HCT116 (cell line): ENCODE measurements at regions not wholly inside any gene's neighbourhood (a gene's known extent, or its start where the extent isn't known, plus 50 kb on each side); places are given as distances from the start of the nearest gene placed in this dataset.
"Not testable (repeated sequence)": the region's sequence is repeated elsewhere in the genome, so short reads cannot be mapped to it uniquely, and the experiment has no call there.

ENCODE experiments used
- ATAC-seq: fragments of 200-7000 bp; cut with Tn5 transposase; 2 replicates; pipeline ENCODE4 v1.9.1; 2020; ENCODE audit warnings: mild to moderate bottlenecking, moderate library complexity
- BruUV-seq: library from RNA; stranded (reverse); fragments of 400-500 nt; replicated peaks from 2 replicates; lab custom pipeline; 2021; lab: Mats Ljungman, UMichigan
- CTCF ChIA-PET: fragments of 300-600 bp; sonication (Branson Sonifier 250); formaldehyde crosslinking; loops from one replicate; lab custom pipeline; 2021; ENCODE audit warnings: antibody characterized with exemption; lab: Charles Lee
- POLR2A ChIA-PET: fragments of 300-600, 350-600 bp; sonication (Branson Sonifier 250); formaldehyde crosslinking; loops from one replicate; lab custom pipeline; 2021; ENCODE audit warnings: antibody characterized with exemption; lab: Charles Lee
- RAD21 ChIA-PET, 2 experiments: fragments of 300-600 bp; sonication (Branson Sonifier 250); formaldehyde crosslinking; loops; one replicate each; lab custom pipeline; 2023; ENCODE audit warnings: low total read pairs in 2 of 2; ENCODE audit not compliant: uncharacterized antibody in 2 of 2, unreplicated experiment in 2 of 2, low non-redundant PET in 1 of 2; lab: Charles Lee
- DNase-seq: peaks from one replicate; pipeline ENCODE4 v3.0.0-alpha.2; 2010; ENCODE audit warnings: low read depth, low spot score
- H2AFZ ChIP-seq: fragments of 200-600 bp; shearing (Covaris generic), sonication (generic); 2 replicates; pipeline ENCODE4 v1.6.1; 2017; ENCODE audit warnings: low read depth, mixed run types, mixed read lengths, antibody characterized with exemption, low read length; ENCODE audit not compliant: poor library complexity, severe bottlenecking
- H3K27ac ChIP-seq: 2 replicates; pipeline ENCODE4 v1.5.1; 2012; ENCODE audit warnings: low read depth, low read length
- H3K27me3 ChIP-seq: fragments of 200-600 bp; sonication (generic); 2 replicates; pipeline ENCODE4 v1.6.1; 2016; ENCODE audit warnings: mixed run types, low read length, mixed read lengths; ENCODE audit not compliant: insufficient read depth
- H3K36me3 ChIP-seq, 2 experiments: fragments of 200-500 bp in 1 of 2; fragments of 200-600 bp in 1 of 2; sonication (Bioruptor generic) in 1 of 2; sonication (generic) in 1 of 2; 2 replicates each; pipeline versions ENCODE4 v1.5.1 to v1.6.1; 2014 to 2016; ENCODE audit warnings: low read length in 2 of 2, inconsistent platforms in 1 of 2, mixed read lengths in 1 of 2, mixed run types in 1 of 2; ENCODE audit not compliant: insufficient read depth in 2 of 2, control insufficient read depth in 1 of 2
- H3K4me1 ChIP-seq, 2 experiments: fragments of 200-600 bp in 1 of 2; sonication (generic) in 1 of 2; 2 replicates each; pipeline versions ENCODE4 v1.5.1 to v1.6.1; 2012 to 2017; ENCODE audit warnings: low read length in 2 of 2, inconsistent platforms in 1 of 2, mild to moderate bottlenecking in 1 of 2, mixed read lengths in 1 of 2, mixed run types in 1 of 2, moderate library complexity in 1 of 2; ENCODE audit not compliant: insufficient read depth in 2 of 2, control insufficient read depth in 1 of 2
- H3K4me2 ChIP-seq: fragments of 200-600 bp; sonication (generic); 2 replicates; pipeline ENCODE4 v1.6.1; 2017; ENCODE audit warnings: mixed run types, low read length, mixed read lengths
- H3K4me3 ChIP-seq, 2 experiments: fragments of 200-600 bp in 1 of 2; sonication (generic) in 1 of 2; replicated peaks in 1 of 2; 2 replicates each; pipeline ENCODE4 v1.5.1; 2011 to 2016; ENCODE audit warnings: low read length in 2 of 2, control low read depth in 1 of 2, low read depth in 1 of 2, mild to moderate bottlenecking in 1 of 2, mixed read lengths in 1 of 2, mixed run types in 1 of 2
- H3K79me2 ChIP-seq: fragments of 200-600 bp; sonication (generic); 2 replicates; pipeline ENCODE4 v1.6.1; 2017; ENCODE audit warnings: mild to moderate bottlenecking, mixed run types, low read length, moderate library complexity, mixed read lengths; ENCODE audit not compliant: insufficient read depth
- H3K9ac ChIP-seq: fragments of 200-600 bp; sonication (generic); 2 replicates; pipeline ENCODE4 v1.6.1; 2016; ENCODE audit warnings: low read length, mixed read lengths
- H3K9me2 ChIP-seq: fragments of 200-600 bp; sonication (generic), shearing (Covaris generic); 2 replicates; pipeline ENCODE4 v1.6.1; 2017; ENCODE audit warnings: mixed run types, mild to moderate bottlenecking, moderate library complexity; ENCODE audit not compliant: insufficient read depth
- H3K9me3 ChIP-seq, 2 experiments: fragments of 200-500 bp in 1 of 2; fragments of 200-600 bp in 1 of 2; sonication (Bioruptor generic) in 1 of 2; sonication (generic) in 1 of 2; 2 replicates each; pipeline ENCODE4 v1.6.1; 2014 to 2017; ENCODE audit warnings: low read length in 2 of 2, mixed read lengths in 2 of 2, inconsistent platforms in 1 of 2, low read depth in 1 of 2, mild to moderate bottlenecking in 1 of 2, mixed run types in 1 of 2, moderate library complexity in 1 of 2; ENCODE audit not compliant: control insufficient read depth in 1 of 2, insufficient read depth in 1 of 2
- H4K20me1 ChIP-seq: fragments of 200-600 bp; sonication (generic), shearing (Covaris generic); 2 replicates; pipeline ENCODE4 v1.6.1; 2017; ENCODE audit warnings: mixed run types, mild to moderate bottlenecking, moderate library complexity; ENCODE audit not compliant: insufficient read depth
- CEBPB ChIP-seq: IDR thresholded peaks from 2 replicates; pipeline ENCODE4 v1.6.1; 2012; ENCODE audit warnings: low read depth
- EGR1 ChIP-seq: IDR thresholded peaks from 2 replicates; pipeline ENCODE4 v1.6.1; 2012; ENCODE audit warnings: low read depth
- POLR2AphosphoS5 ChIP-seq: IDR thresholded peaks from 2 replicates; pipeline ENCODE4 v1.6.1; 2011; ENCODE audit warnings: mild to moderate bottlenecking, low read depth, low read length, moderate library complexity
- RAD21 ChIP-seq: IDR thresholded peaks from 2 replicates; pipeline ENCODE4 v1.6.1; 2012; ENCODE audit warnings: low read depth, mild to moderate bottlenecking
- SIN3A ChIP-seq: IDR thresholded peaks from 2 replicates; pipeline ENCODE4 v1.6.1; 2012; ENCODE audit warnings: low read depth
- TCF7L2 ChIP-seq: IDR thresholded peaks from 2 replicates; pipeline ENCODE4 v1.7.0; 2011; ENCODE audit warnings: borderline replicate concordance, inconsistent platforms; ENCODE audit not compliant: insufficient read depth, insufficient read length; ENCODE audit errors: extremely low read depth
- ZFX ChIP-seq: fragments of 450-650 bp; IDR thresholded peaks from 2 replicates; pipeline ENCODE4 v1.6.1; 2017
- intact Hi-C: fragments of 100-400 bp; cut with micrococcal nuclease; formaldehyde crosslinking; loops from 2 replicates; pipeline ENCODE4 v1.10.0; 2022

GRCh38 chr7:108920490-108920889 is 350.8 kb downstream of the DNAJB9 start:
- no peak overlapping the region for H3K9ac ChIP-seq
- no peak overlapping the region for H2AFZ ChIP-seq
- H3K4me3 ChIP-seq = no peak overlapping the region
- RAD21 ChIA-PET = no interaction called here
- intact Hi-C loops = no loop called here
- H3K27me3 ChIP-seq = no peaks in the 10 kb centered on the region
- no peak for TF ChIP-seq EGR1
- TF ChIP-seq ZFX = no peak
- no peak for TF ChIP-seq POLR2AphosphoS5
- TF ChIP-seq CEBPB = no peak
- no peak for TF ChIP-seq RAD21
- no peak for TF ChIP-seq TCF7L2
- TF ChIP-seq SIN3A = no peak
- TF ChIP-seq, all 23 proteins: peak for 0
- POLR2A ChIA-PET = no interaction called here
- Histone ChIP-seq H3K9me2 (no peaks in the 10 kb centered on the region), H3K79me2 (no peaks in the 10 kb centered on the region), H3K36me3 (no peaks in the 10 kb centered on the region), H3K4me2 (no peak overlapping the region), H3K27ac (no peak overlapping the region), H3K4me1 (no peaks in the 10 kb centered on the region), H4K20me1 (no peaks in the 10 kb centered on the region), H3K9me3 (0 out of 4 replicates have a peak, but pooled peaks cover 0 to 3% of the 10 kb centered on the region in 2 experiments)
- ATAC-seq (no peak), DNase-seq (no peak)
- CTCF ChIA-PET = no interaction called here
- BruUV-seq = no TSS peak

- H3K9ac ChIP-seq, H3K79me2 ChIP-seq, H3K4me3 ChIP-seq, H3K36me3 ChIP-seq, BruUV-seq, H3K27me3 ChIP-seq, H3K9me3 ChIP-seq, H3K27ac ChIP-seq, intact Hi-C loops, ATAC-seq, H4K20me1 ChIP-seq, H3K4me2 ChIP-seq, H2AFZ ChIP-seq, RAD21 ChIA-PET, H3K9me2 ChIP-seq, DNase-seq, H3K4me1 ChIP-seq, POLR2A ChIA-PET, CTCF ChIA-PET: not testable (repeated sequence)
These were observed 373.4 kb downstream of the DNAJB9 start for GRCh38 chr7:108943048-108943447.
